Spinal cord (tissue), 9 donors: ENCODE measurements at regions not wholly inside any gene's neighbourhood (a gene's known extent, or its start where the extent isn't known, plus 50 kb on each side); places are given as distances from the start of the nearest gene placed in this dataset.
A peak's percentile ranks its signal among the peaks of the same experiment; 100 is the strongest.

Experiments
- DNase-seq, 6 donors: peaks; one replicate each; pipeline versions ENCODE4 v3.0.0 to v3.0.0-alpha.2; 2013 to 2015; ENCODE audit warnings: low spot score in 6 of 6, low read depth in 4 of 6
- H3K27ac ChIP-seq: one replicate; pipeline ENCODE4 v1.5.1; 2013; ENCODE audit warnings: low read depth, low read length, control low read depth
- H3K27me3 ChIP-seq: one replicate; pipeline ENCODE4 v1.6.1; 2013; ENCODE audit warnings: low read length; ENCODE audit not compliant: control insufficient read depth, insufficient read depth
- H3K36me3 ChIP-seq: one replicate; pipeline ENCODE4 v1.6.1; 2013; ENCODE audit warnings: low read length; ENCODE audit not compliant: control insufficient read depth, insufficient read depth
- H3K4me1 ChIP-seq: one replicate; pipeline ENCODE4 v1.6.1; 2013; ENCODE audit warnings: low read length; ENCODE audit not compliant: control insufficient read depth, insufficient read depth
- H3K4me3 ChIP-seq: one replicate; pipeline ENCODE4 v1.5.1; 2013; ENCODE audit warnings: low read depth, low read length, control low read depth
- H3K9me3 ChIP-seq: one replicate; pipeline ENCODE4 v1.6.1; 2013; ENCODE audit warnings: low read length; ENCODE audit not compliant: control insufficient read depth, insufficient read depth
- WGBS: methylation state at CpG from one replicate; pipeline ENCODE4 v1.1.5; 2013; ENCODE audit warnings: missing lambda C conversion rate; ENCODE audit not compliant: insufficient coverage; 5-methylcytosine and 5-hydroxymethylcytosine counted together
- donor health status: healthy.

GRCh38 chr7:26482927-26483326 lies 191.3 kb downstream of the SNX10 start:
- DNase-seq = peak in 2 of 6 donors; percentile 50 to 80
- WGBS = no CpG with 5 or more reads among the region's 3 CpGs
- Histone ChIP-seq H3K4me3 (no peak overlapping the region), H3K27ac (no peak overlapping the region), H3K36me3 (no peaks in the 10 kb centered on the region), H3K4me1 (peaks cover 5% of the 10 kb centered on the region), H3K27me3 (peaks cover 4% of the 10 kb centered on the region), H3K9me3 (no peaks in the 10 kb centered on the region)

GRCh38 chr7:26483843-26484242 lies 192.2 kb downstream of the SNX10 start:
- WGBS = 94% methylated on average over 2 of the region's 5 CpGs

DNA sequence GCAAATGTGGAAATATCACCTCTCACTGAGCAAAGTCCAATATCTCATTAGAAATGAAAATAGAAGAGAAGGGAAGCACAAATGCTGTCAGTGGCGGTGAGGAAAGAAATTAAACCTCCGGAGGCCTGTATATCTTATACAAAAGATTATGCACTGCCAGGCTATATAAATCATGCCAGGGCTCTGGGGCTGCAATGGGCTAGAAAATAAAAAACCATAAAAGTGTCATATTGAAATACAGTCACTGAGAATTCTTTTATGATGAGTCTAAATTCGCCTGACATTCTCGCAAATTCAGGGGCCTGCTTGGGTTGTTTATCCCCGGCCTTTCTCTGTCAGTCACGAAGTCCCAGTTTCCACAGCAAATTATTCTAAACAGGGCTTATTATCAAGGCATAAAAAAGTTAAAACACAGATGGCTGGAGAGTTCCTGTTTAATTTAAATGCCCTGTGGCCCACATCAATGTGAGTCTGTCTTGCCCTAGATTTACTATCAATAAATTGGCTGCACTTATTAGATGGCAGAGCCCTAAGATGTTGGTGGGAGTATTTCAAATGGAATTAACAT lies 193.8 kb downstream of the SNX10 start:
- H3K4me1 ChIP-seq = peaks cover 8% of the 10 kb centered on the region
- no peak overlapping the region for H3K4me3 ChIP-seq
- no CpG with 5 or more reads among the region's 6 CpGs for WGBS
- DNase-seq = peak in 1 of 6 donors; percentile 83
- H3K27ac ChIP-seq = no peak overlapping the region
- peaks cover 4% of the 10 kb centered on the region for H3K27me3 ChIP-seq
- H3K36me3 ChIP-seq = no peaks in the 10 kb centered on the region
- no peaks in the 10 kb centered on the region for H3K9me3 ChIP-seq

More at GRCh38 chr7:26483843-26484242, 192.2 kb downstream of the SNX10 start:
- Histone ChIP-seq H3K27me3 (peaks cover 4% of the 10 kb centered on the region), H3K27ac (no peak overlapping the region), H3K4me1 (peaks cover 6% of the 10 kb centered on the region), H3K4me3 (no peak overlapping the region), H3K36me3 (no peaks in the 10 kb centered on the region), H3K9me3 (no peaks in the 10 kb centered on the region)
- DNase-seq = no peak

GRCh38 chr7:26486153-26486552 lies 194.5 kb downstream of the SNX10 start:
- DNase-seq = no peak
- H3K4me1 ChIP-seq = peaks cover 13% of the 10 kb centered on the region
- H3K27ac ChIP-seq = no peak overlapping the region
- 87% methylated on average over 8 of the region's 8 CpGs for WGBS
- no peaks in the 10 kb centered on the region for H3K36me3 ChIP-seq
- H3K9me3 ChIP-seq = no peaks in the 10 kb centered on the region
- H3K27me3 ChIP-seq = peaks cover 5% of the 10 kb centered on the region
- H3K4me3 ChIP-seq = no peak overlapping the region

- 88% methylated on average over 4 of the region's 5 CpGs for WGBS
- Histone ChIP-seq H3K27ac (no peak overlapping the region), H3K27me3 (peaks cover 3% of the 10 kb centered on the region), H3K9me3 (no peaks in the 10 kb centered on the region), H3K36me3 (no peaks in the 10 kb centered on the region), H3K4me3 (no peak overlapping the region), H3K4me1 (peaks cover 17% of the 10 kb centered on the region)
- peak in 1 of 6 donors; percentile 31 for DNase-seq
Observed at GRCh38 chr7:26487780-26488515, 196.3 kb downstream of the SNX10 start.

- Histone ChIP-seq H3K4me1 (peaks cover 24% of the 10 kb centered on the region), H3K4me3 (no peak overlapping the region), H3K9me3 (no peaks in the 10 kb centered on the region), H3K27ac (no peak overlapping the region), H3K36me3 (no peaks in the 10 kb centered on the region), H3K27me3 (peaks cover 3% of the 10 kb centered on the region)
- no peak for DNase-seq
- WGBS = no CpG with 5 or more reads among the region's 1 CpG
Observed at GRCh38 chr7:26489391-26489790, 197.7 kb downstream of the SNX10 start.

DNA sequence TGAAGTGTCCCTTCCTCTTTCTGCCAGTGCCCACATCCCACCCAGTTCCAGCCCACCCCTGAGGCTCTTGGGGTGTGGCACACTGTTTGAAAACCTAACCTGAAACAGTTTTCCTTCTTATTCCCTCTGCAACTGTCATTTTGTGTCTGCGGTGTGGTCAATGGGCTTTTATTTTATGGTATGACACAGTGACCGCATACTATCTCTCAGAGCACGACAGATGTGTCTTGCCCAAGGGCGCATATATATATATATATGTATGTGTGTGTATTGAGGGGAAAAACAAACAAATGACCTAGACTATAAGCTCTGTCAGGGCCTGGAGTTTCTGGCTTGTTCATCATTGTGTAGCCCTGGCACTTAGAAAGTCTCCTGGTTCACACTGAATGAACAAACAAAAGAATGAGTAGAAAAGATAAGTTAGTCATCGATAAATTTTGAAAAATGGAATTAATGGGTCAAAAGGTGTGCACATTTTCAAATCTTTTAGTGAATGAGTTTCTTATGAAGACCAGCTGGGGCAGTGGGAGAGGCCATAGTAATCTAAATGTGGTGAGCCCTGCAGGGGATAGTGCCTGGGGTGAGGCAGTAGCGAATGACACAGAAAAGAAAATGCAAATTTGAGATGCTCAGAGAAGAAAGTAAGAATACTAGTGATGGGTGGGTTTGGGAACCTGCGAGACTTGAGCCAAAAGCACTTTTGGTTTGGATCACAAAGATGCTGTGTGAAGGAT lies 198.4 kb downstream of the SNX10 start:
- H3K9me3 ChIP-seq = no peaks in the 10 kb centered on the region
- WGBS = 53% methylated on average over 3 of the region's 7 CpGs
- no peak overlapping the region for H3K27ac ChIP-seq
- H3K4me1 ChIP-seq = peaks cover 24% of the 10 kb centered on the region
- peaks cover 3% of the 10 kb centered on the region for H3K27me3 ChIP-seq
- no peaks in the 10 kb centered on the region for H3K36me3 ChIP-seq
- DNase-seq = no peak
- H3K4me3 ChIP-seq = no peak overlapping the region

- Histone ChIP-seq H3K9me3 (no peaks in the 10 kb centered on the region), H3K27me3 (peaks cover 3% of the 10 kb centered on the region), H3K4me3 (no peak overlapping the region), H3K36me3 (no peaks in the 10 kb centered on the region), H3K27ac (no peak overlapping the region), H3K4me1 (peaks cover 24% of the 10 kb centered on the region)
- 66% methylated on average over 4 of the region's 10 CpGs for WGBS
- DNase-seq = peak in 3 of 6 donors; percentile 48 to 79 (median 74)
Observed at GRCh38 chr7:26490640-26491624, 199.3 kb downstream of the SNX10 start.

- WGBS = 64% methylated on average over 4 of the region's 4 CpGs
- H3K4me3 ChIP-seq = no peak overlapping the region
- H3K9me3 ChIP-seq = no peaks in the 10 kb centered on the region
- peak in 1 of 6 donors; percentile 32 for DNase-seq
- peaks cover 3% of the 10 kb centered on the region for H3K27me3 ChIP-seq
- peaks cover 20% of the 10 kb centered on the region for H3K4me1 ChIP-seq
- H3K36me3 ChIP-seq = no peaks in the 10 kb centered on the region
- no peak overlapping the region for H3K27ac ChIP-seq
Observed at GRCh38 chr7:26492816-26493215, 201.2 kb downstream of the SNX10 start.
